ENCODE measurements at regions not wholly inside any gene's neighbourhood (a gene's known extent, or its start where the extent isn't known, plus 50 kb on each side); places are given as distances from the start of the nearest gene placed in this dataset.

- H3K9me3 Mint-ChIP-seq (ENCODE audit: unreplicated experiment) = peaks cover 16% of the 10 kb centered on the region
- no peak overlapping the region for H3K4me3 Mint-ChIP-seq (ENCODE audit: unreplicated experiment)
- intact Hi-C loops (cut with micrococcal nuclease; ENCODE audit: unreplicated experiment) = no loop called here
Measured at GRCh38 chr11:28708075-28708474, 599.9 kb downstream of the METTL15 start.

GRCh38 chr11:28704801-28705200 lies 596.6 kb downstream of the METTL15 start:
- no peaks in the 10 kb centered on the region for H3K9me3 ChIP-seq
- no peaks in the 10 kb centered on the region for H3K27me3 Mint-ChIP-seq (ENCODE audit: insufficient read depth, unreplicated experiment)
- H3K4me3 ChIP-seq (ENCODE audit: low read depth, low read length) = no peak overlapping the region
- no peak overlapping the region for H3K4me3 Mint-ChIP-seq (ENCODE audit: unreplicated experiment)
- H3K27ac Mint-ChIP-seq (ENCODE audit: unreplicated experiment) = no peak overlapping the region
- intact Hi-C loops (cut with micrococcal nuclease; ENCODE audit: unreplicated experiment) = no loop called here
- BruUV-seq (replicated peaks) = no TSS peak
- TF ChIP-seq CTCF (IDR thresholded peaks at IDR 0.05; ENCODE audit: insufficient read depth in 1 of 2, low read depth in 1 of 2, low read length in 1 of 2, severe bottlenecking in 1 of 2, unreplicated experiment in 1 of 2) = no peak
- H3K9me3 Mint-ChIP-seq (ENCODE audit: unreplicated experiment) = peaks cover 16% of the 10 kb centered on the region
- no peak for DNase-seq
- ChIA-PET CTCF (no interaction called here), POLR2A (no interaction called here)
- H3K36me3 ChIP-seq (ENCODE audit: control insufficient read depth, insufficient read depth, low read length) = no peaks in the 10 kb centered on the region
- no peaks in the 10 kb centered on the region for H3K27me3 ChIP-seq (replicated peaks; ENCODE audit: control insufficient read depth, insufficient read depth, low read length)
- H3K4me1 ChIP-seq = peaks cover 3% of the 10 kb centered on the region; the same call in 1 of the 2 replicates
- H3K4me1 Mint-ChIP-seq (ENCODE audit: low read depth, unreplicated experiment) = peaks cover 6% of the 10 kb centered on the region
- H3K36me3 Mint-ChIP-seq (ENCODE audit: insufficient read depth, unreplicated experiment) = no peaks in the 10 kb centered on the region

More at GRCh38 chr11:28708075-28708474, 599.9 kb downstream of the METTL15 start:
- TF ChIP-seq CTCF (IDR thresholded peaks at IDR 0.05; ENCODE audit: insufficient read depth in 1 of 2, low read depth in 1 of 2, low read length in 1 of 2, severe bottlenecking in 1 of 2, unreplicated experiment in 1 of 2) = no peak
- Histone ChIP-seq H3K4me3 (ENCODE audit: low read depth, low read length) (no peak overlapping the region), H3K9me3 (no peaks in the 10 kb centered on the region), H3K27me3 (replicated peaks; ENCODE audit: control insufficient read depth, insufficient read depth, low read length) (no peaks in the 10 kb centered on the region), H3K36me3 (ENCODE audit: control insufficient read depth, insufficient read depth, low read length) (no peaks in the 10 kb centered on the region), H3K4me1 (no peaks in the 10 kb centered on the region)
- DNase-seq = no peak
- no peaks in the 10 kb centered on the region for H3K36me3 Mint-ChIP-seq (ENCODE audit: insufficient read depth, unreplicated experiment)
- no peaks in the 10 kb centered on the region for H3K27me3 Mint-ChIP-seq (ENCODE audit: insufficient read depth, unreplicated experiment)
- no peaks in the 10 kb centered on the region for H3K4me1 Mint-ChIP-seq (ENCODE audit: low read depth, unreplicated experiment)
- H3K27ac Mint-ChIP-seq (ENCODE audit: unreplicated experiment) = no peak overlapping the region
- CTCF ChIA-PET = no interaction called here
- BruUV-seq (replicated peaks) = no TSS peak
- POLR2A ChIA-PET = no interaction called here

- DNase-seq = no peak
- H3K4me3 Mint-ChIP-seq (ENCODE audit: unreplicated experiment) = no peak overlapping the region
- CTCF ChIA-PET = no interaction called here
- POLR2A ChIA-PET = no interaction called here
- peaks cover 10% of the 10 kb centered on the region for H3K4me1 Mint-ChIP-seq (ENCODE audit: low read depth, unreplicated experiment)
- intact Hi-C loops (cut with micrococcal nuclease; ENCODE audit: unreplicated experiment) = no loop called here
- H3K27me3 Mint-ChIP-seq (ENCODE audit: insufficient read depth, unreplicated experiment) = no peaks in the 10 kb centered on the region
- BruUV-seq (replicated peaks) = no TSS peak
- Histone ChIP-seq H3K4me1 (peaks cover 3% of the 10 kb centered on the region; the same call in 1 of the 2 replicates), H3K9me3 (no peaks in the 10 kb centered on the region), H3K4me3 (ENCODE audit: low read depth, low read length) (no peak overlapping the region), H3K36me3 (ENCODE audit: control insufficient read depth, insufficient read depth, low read length) (no peaks in the 10 kb centered on the region), H3K27me3 (replicated peaks; ENCODE audit: control insufficient read depth, insufficient read depth, low read length) (no peaks in the 10 kb centered on the region)
- no peak overlapping the region for H3K27ac Mint-ChIP-seq (ENCODE audit: unreplicated experiment)
- no peak for TF ChIP-seq CTCF (IDR thresholded peaks at IDR 0.05; ENCODE audit: insufficient read depth in 1 of 2, low read depth in 1 of 2, low read length in 1 of 2, severe bottlenecking in 1 of 2, unreplicated experiment in 1 of 2)
- H3K9me3 Mint-ChIP-seq (ENCODE audit: unreplicated experiment) = peaks cover 22% of the 10 kb centered on the region
- H3K36me3 Mint-ChIP-seq (ENCODE audit: insufficient read depth, unreplicated experiment) = peaks cover 3% of the 10 kb centered on the region
Measured at GRCh38 chr11:28703371-28703770, 595.2 kb downstream of the METTL15 start.

Measured in Caco-2 (cell line).